A549 (cell line): ENCODE measurements at regions not wholly inside any gene's neighbourhood (a gene's known extent, or its start where the extent isn't known, plus 50 kb on each side); places are given as distances from the start of the nearest gene placed in this dataset.

Experiments
- ATAC-seq, 2 experiments: fragments of 200-7000 bp in 1 of 2; fragments of >200 bp in 1 of 2; cut with Nextera tagmentation in 1 of 2; cut with Tn5 transposase in 1 of 2; 3 replicates each; pipeline versions ENCODE4 v1.8.0 to v1.9.1; 2018 to 2020; ENCODE audit warnings: mild to moderate bottlenecking in 1 of 2, moderate library complexity in 1 of 2
- CTCF ChIA-PET: fragments of 300-600 bp; sonication (Branson Sonifier 250); formaldehyde crosslinking; extraction: SDS; loops from one replicate; lab custom pipeline; 2021; ENCODE audit warnings: antibody characterized with exemption, inconsistent platforms; lab: Yijun Ruan, JAX
- POLR2A ChIA-PET: fragments of 350-600 bp; formaldehyde crosslinking; extraction: SDS; loops from one replicate; lab custom pipeline; 2021; ENCODE audit warnings: antibody characterized with exemption, inconsistent platforms; lab: Yijun Ruan, JAX
- DNase-seq, 2 experiments: peaks; one replicate each; pipeline versions ENCODE4 v3.0.0 to v3.0.0-alpha.2; 2011 to 2016; ENCODE audit warnings: low read depth in 1 of 2, low spot score in 1 of 2
- FAIRE-seq: peaks from 2 replicates; lab custom pipeline; 2011; peaks lifted over from hg19 to GRCh38; lab: Jason Lieb, UNC
- H3K27ac ChIP-seq, 2 experiments: fragments of >200 bp; sonication (Bioruptor Twin); formaldehyde crosslinking; 3 replicates each; pipeline ENCODE4 v1.5.1; 2016 to 2017
- H3K4me1 ChIP-seq: fragments of >200 bp; sonication (Bioruptor Twin); formaldehyde crosslinking; 3 replicates; pipeline ENCODE4 v1.6.1; 2016
- H3K4me2 ChIP-seq: fragments of >200 bp; sonication (Bioruptor Twin); formaldehyde crosslinking; 3 replicates; pipeline ENCODE4 v1.6.1; 2016
- H3K4me3 ChIP-seq: fragments of >200 bp; sonication (Bioruptor Twin); formaldehyde crosslinking; 3 replicates; pipeline ENCODE4 v1.5.1; 2016
- H3K9me3 ChIP-seq: fragments of >200 bp; sonication (Bioruptor Twin); formaldehyde crosslinking; 3 replicates; pipeline ENCODE4 v1.6.1; 2016
- ATOH8 ChIP-seq: fragments of 250-450 bp; sonication (Bioruptor Pico); IDR thresholded peaks from 2 replicates; pipeline ENCODE4 v1.5.0; 2020; ENCODE audit warnings: low read depth, mild to moderate bottlenecking, moderate library complexity
- CBX8 ChIP-seq: fragments of 200-600 bp; sonication (generic); IDR thresholded peaks from 2 replicates; pipeline ENCODE4 v1.6.1; 2016
- CHD2 ChIP-seq: fragments of 150-350 bp; IDR thresholded peaks from 2 replicates; pipeline ENCODE4 v1.6.1; 2014; ENCODE audit warnings: low read length; ENCODE audit not compliant: partially characterized antibody
- E2F6 ChIP-seq: IDR thresholded peaks from 2 replicates; pipeline ENCODE4 v1.6.1; 2012; ENCODE audit warnings: low read depth, borderline replicate concordance
- EHF ChIP-seq: fragments of 250-450 bp; sonication (Bioruptor Pico); IDR thresholded peaks from 2 replicates; pipeline ENCODE4 v1.5.0; 2020; ENCODE audit warnings: mild to moderate bottlenecking
- EP300 ChIP-seq, 2 experiments: fragments of >200 bp; sonication (Bioruptor Twin); formaldehyde crosslinking; IDR thresholded peaks; 2 replicates in 1 of 2; 3 replicates in 1 of 2; pipeline ENCODE4 v1.6.1; 2016 to 2017
- FOSL2 ChIP-seq, 2 experiments: fragments of 450-650 bp in 1 of 2; fragments of >200 bp in 1 of 2; sonication (Bioruptor Twin) in 1 of 2; formaldehyde crosslinking; IDR thresholded peaks; 2 replicates each; pipeline versions ENCODE4 v1.5.0 to v1.6.1; 2016 to 2020; ENCODE audit warnings: mild to moderate bottlenecking in 1 of 2, moderate library complexity in 1 of 2
- FOXS1 ChIP-seq: fragments of 250-450 bp; sonication (Bioruptor Pico); IDR thresholded peaks from 2 replicates; pipeline ENCODE4 v1.5.0; 2020; ENCODE audit warnings: mild to moderate bottlenecking, moderate library complexity
- HDAC2 ChIP-seq: fragments of 200-600 bp; sonication (generic); IDR thresholded peaks from 2 replicates; pipeline ENCODE4 v1.6.1; 2016
- HOXA7 ChIP-seq: fragments of 250-450 bp; sonication (Bioruptor Pico); IDR thresholded peaks from 2 replicates; pipeline ENCODE4 v1.5.0; 2020; ENCODE audit warnings: mild to moderate bottlenecking, moderate library complexity
- HOXB13 ChIP-seq: fragments of 250-450 bp; sonication (Bioruptor Pico); IDR thresholded peaks from 2 replicates; pipeline ENCODE4 v1.5.0; 2020; ENCODE audit warnings: low read depth, mild to moderate bottlenecking, moderate library complexity
- HOXB5 ChIP-seq: fragments of 250-450 bp; sonication (Bioruptor Pico); IDR thresholded peaks from 2 replicates; pipeline ENCODE4 v1.5.0; 2020; ENCODE audit warnings: mild to moderate bottlenecking, moderate library complexity
- JUN ChIP-seq, 2 experiments: fragments of >200 bp; sonication (Bioruptor Twin); formaldehyde crosslinking; IDR thresholded peaks; 2 replicates in 1 of 2; 3 replicates in 1 of 2; pipeline ENCODE4 v1.6.1; 2016 to 2017
- KDM1A ChIP-seq: fragments of 200-600 bp; sonication (generic); IDR thresholded peaks from 2 replicates; pipeline ENCODE4 v1.6.1; 2016; ENCODE audit warnings: low read depth, mild to moderate bottlenecking
- KDM5A ChIP-seq: fragments of 200-600 bp; sonication (generic); IDR thresholded peaks from 2 replicates; pipeline ENCODE4 v1.6.1; 2016; ENCODE audit warnings: antibody characterized with exemption, mild to moderate bottlenecking
- MAZ ChIP-seq: fragments of 150-350 bp; IDR thresholded peaks from 2 replicates; pipeline ENCODE4 v1.6.1; 2014; ENCODE audit warnings: antibody characterized with exemption, low read depth, low read length, borderline replicate concordance
- NR3C1 ChIP-seq: fragments of >200 bp; sonication (Bioruptor Twin); formaldehyde crosslinking; IDR thresholded peaks from 3 replicates; pipeline ENCODE4 v1.6.1; 2017
- POLR2AphosphoS2 ChIP-seq: conservative IDR thresholded peaks from 2 replicates; pipeline ENCODE4 v1.6.1; 2012; ENCODE audit warnings: low read length, improper control_type of control experiment, inconsistent platforms
- RAD21 ChIP-seq, 2 experiments: fragments of >200 bp in 1 of 2; sonication (Bioruptor Twin) in 1 of 2; formaldehyde crosslinking in 1 of 2; IDR thresholded peaks in 1 of 2; conservative IDR thresholded peaks in 1 of 2; 2 replicates in 1 of 2; 3 replicates in 1 of 2; pipeline ENCODE4 v1.6.1; 2012 to 2018; ENCODE audit warnings: inconsistent platforms in 1 of 2
- RARB ChIP-seq: fragments of 250-450 bp; sonication (Bioruptor Pico); IDR thresholded peaks from 2 replicates; pipeline ENCODE4 v1.8.0; 2021; ENCODE audit warnings: mild to moderate bottlenecking, moderate library complexity
- RCOR1 ChIP-seq: fragments of 150-350 bp; IDR thresholded peaks from 2 replicates; pipeline ENCODE4 v1.6.1; 2014; ENCODE audit warnings: antibody characterized with exemption, low read length, low read depth
- RNF2 ChIP-seq: fragments of 200-600 bp; sonication (generic); IDR thresholded peaks from 2 replicates; pipeline ENCODE4 v1.6.1; 2016; ENCODE audit warnings: low read depth, mild to moderate bottlenecking, antibody characterized with exemption, moderate library complexity, borderline replicate concordance
- SMC3 ChIP-seq: fragments of >200 bp; sonication (Bioruptor Twin); formaldehyde crosslinking; IDR thresholded peaks from 3 replicates; pipeline ENCODE4 v1.6.1; 2018; ENCODE audit warnings: inconsistent platforms
- SREBF2 ChIP-seq: fragments of 450-650 bp; IDR thresholded peaks from 2 replicates; pipeline ENCODE4 v1.6.1; 2014; ENCODE audit warnings: mild to moderate bottlenecking, moderate library complexity
- TFCP2L1 ChIP-seq: fragments of 250-450 bp; sonication (Bioruptor Pico); IDR thresholded peaks from 2 replicates; pipeline ENCODE4 v1.5.0; 2021; ENCODE audit warnings: mild to moderate bottlenecking
- TP53 ChIP-seq: fragments of 250-450 bp; sonication (Bioruptor Pico); IDR thresholded peaks from 2 replicates; pipeline ENCODE4 v1.5.0; 2021; ENCODE audit warnings: mild to moderate bottlenecking, moderate library complexity
- ZFP36 ChIP-seq: fragments of 450-650 bp; IDR thresholded peaks from 2 replicates; pipeline ENCODE4 v1.6.1; 2014; ENCODE audit warnings: borderline replicate concordance; ENCODE audit not compliant: partially characterized antibody
- whole genome bisulfite sequencing: methylation state at CpG from one replicate; pipeline ENCODE4 v1.1.6; 2017; ENCODE audit errors: missing lambda C conversion rate; 5-methylcytosine and 5-hydroxymethylcytosine counted together
- TF ChIP-seq, protein P1 (sequence below): fragments of 200-600 bp; sonication (generic); IDR thresholded peaks from 2 replicates; pipeline ENCODE4 v1.6.1; 2016; ENCODE audit warnings: antibody characterized with exemption, mild to moderate bottlenecking, moderate library complexity
- TF ChIP-seq, protein P2 (sequence below): fragments of >200 bp; sonication (Bioruptor Twin); formaldehyde crosslinking; IDR thresholded peaks from 3 replicates; pipeline ENCODE4 v1.5.1; 2016

DNA sequence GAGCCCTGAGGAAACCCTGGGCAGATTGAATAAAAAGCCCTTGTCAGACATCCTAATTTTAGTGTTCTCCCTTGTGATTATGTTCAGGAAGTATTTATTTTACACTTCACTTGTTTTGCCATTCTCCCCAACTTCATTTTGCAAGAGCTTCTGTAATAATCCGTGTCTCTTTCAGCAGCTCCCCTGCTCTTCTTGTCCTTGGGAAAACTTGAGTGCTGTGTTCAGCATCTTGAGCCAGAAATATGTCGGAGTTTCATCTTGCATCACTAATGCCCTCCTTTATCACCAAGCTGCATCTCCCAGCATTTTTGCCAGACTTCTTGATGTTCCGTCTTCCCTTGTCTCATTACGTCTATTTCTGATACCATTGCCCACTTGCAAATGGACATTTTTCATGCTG lies 486.5 kb upstream of the EEF2KMT start:
- CTCF ChIA-PET: interaction anchor here (1.9 kb wide), 1 partner anchor 32 kb away, joined by 7 read pairs; no protein-coding TSS in a partner anchor
- POLR2A ChIA-PET: no interaction called here
- ATAC-seq (no peak), DNase-seq (no peak), FAIRE-seq (no peak)
- Histone ChIP-seq H3K9me3 (no peaks in the 10 kb centered on the region), H3K27ac (no peak overlapping the region), H3K4me1 (no peaks in the 10 kb centered on the region), H3K4me3 (no peak overlapping the region), H3K4me2 (no peak overlapping the region)
- 15% methylated on average over 4 of the region's 4 CpGs for WGBS
- TF ChIP-seq FOSL2 (IDR thresholded peaks at IDR 0.05) (no peak), FOSL2 (CRISPR knock-in tag; IDR thresholded peaks at IDR 0.05) (no peak), FOXS1 (CRISPR knock-in tag) (no peak), HOXB13 (CRISPR knock-in tag) (no peak), TP53 (CRISPR knock-in tag) (no peak), SREBF2 (no peak), ATOH8 (CRISPR knock-in tag) (no peak), HOXB5 (CRISPR knock-in tag) (no peak), E2F6 (no peak), RNF2 (no peak), TFCP2L1 (no peak), RARB (CRISPR knock-in tag) (no peak), HDAC2 (no peak), CHD2 (no peak), ZFP36 (no peak), RAD21 (conservative IDR thresholded peaks at IDR 0.05 in 1 of 2, IDR thresholded peaks at IDR 0.05 in 1 of 2) (no peak), SMC3 (no peak), JUN (IDR thresholded peaks at IDR 0.05) (no peak), CBX8 (no peak), KDM1A (no peak), RCOR1 (no peak)

DNA sequence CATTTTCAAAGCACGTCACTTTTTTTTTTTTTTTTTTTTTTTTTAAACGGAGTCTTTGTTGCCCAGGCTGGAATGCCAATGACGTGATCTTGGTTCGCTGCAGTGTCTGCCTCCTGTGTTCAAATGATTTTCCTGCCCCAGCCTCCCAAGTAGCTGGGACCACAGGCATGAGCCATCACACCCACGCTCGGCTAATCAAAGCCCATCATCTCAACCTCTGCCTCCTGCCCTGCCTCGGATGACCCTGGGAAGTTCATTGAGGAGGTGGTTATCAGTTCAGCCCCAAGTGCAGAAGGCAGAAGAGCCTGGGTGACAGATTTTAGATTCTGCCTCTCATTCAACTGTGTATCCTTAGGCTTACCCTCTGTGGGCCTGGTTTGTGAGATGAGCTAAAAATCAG lies 484.9 kb upstream of the EEF2KMT start:
- 23% methylated on average over 7 of the region's 7 CpGs for WGBS
- TF ChIP-seq SREBF2 (no peak), CBX8 (no peak), FOXS1 (CRISPR knock-in tag) (no peak), MAZ (no peak), EHF (CRISPR knock-in tag) (no peak), HOXA7 (CRISPR knock-in tag) (no peak), POLR2AphosphoS2 (no peak), HOXB13 (CRISPR knock-in tag) (no peak), RCOR1 (no peak), RAD21 (conservative IDR thresholded peaks at IDR 0.05 in 1 of 2, IDR thresholded peaks at IDR 0.05 in 1 of 2) (no peak), KDM5A (no peak), NR3C1 (no peak), TP53 (CRISPR knock-in tag) (no peak), EP300 (IDR thresholded peaks at IDR 0.05) (no peak), E2F6 (no peak)
- TF ChIP-seq, protein P1, sequence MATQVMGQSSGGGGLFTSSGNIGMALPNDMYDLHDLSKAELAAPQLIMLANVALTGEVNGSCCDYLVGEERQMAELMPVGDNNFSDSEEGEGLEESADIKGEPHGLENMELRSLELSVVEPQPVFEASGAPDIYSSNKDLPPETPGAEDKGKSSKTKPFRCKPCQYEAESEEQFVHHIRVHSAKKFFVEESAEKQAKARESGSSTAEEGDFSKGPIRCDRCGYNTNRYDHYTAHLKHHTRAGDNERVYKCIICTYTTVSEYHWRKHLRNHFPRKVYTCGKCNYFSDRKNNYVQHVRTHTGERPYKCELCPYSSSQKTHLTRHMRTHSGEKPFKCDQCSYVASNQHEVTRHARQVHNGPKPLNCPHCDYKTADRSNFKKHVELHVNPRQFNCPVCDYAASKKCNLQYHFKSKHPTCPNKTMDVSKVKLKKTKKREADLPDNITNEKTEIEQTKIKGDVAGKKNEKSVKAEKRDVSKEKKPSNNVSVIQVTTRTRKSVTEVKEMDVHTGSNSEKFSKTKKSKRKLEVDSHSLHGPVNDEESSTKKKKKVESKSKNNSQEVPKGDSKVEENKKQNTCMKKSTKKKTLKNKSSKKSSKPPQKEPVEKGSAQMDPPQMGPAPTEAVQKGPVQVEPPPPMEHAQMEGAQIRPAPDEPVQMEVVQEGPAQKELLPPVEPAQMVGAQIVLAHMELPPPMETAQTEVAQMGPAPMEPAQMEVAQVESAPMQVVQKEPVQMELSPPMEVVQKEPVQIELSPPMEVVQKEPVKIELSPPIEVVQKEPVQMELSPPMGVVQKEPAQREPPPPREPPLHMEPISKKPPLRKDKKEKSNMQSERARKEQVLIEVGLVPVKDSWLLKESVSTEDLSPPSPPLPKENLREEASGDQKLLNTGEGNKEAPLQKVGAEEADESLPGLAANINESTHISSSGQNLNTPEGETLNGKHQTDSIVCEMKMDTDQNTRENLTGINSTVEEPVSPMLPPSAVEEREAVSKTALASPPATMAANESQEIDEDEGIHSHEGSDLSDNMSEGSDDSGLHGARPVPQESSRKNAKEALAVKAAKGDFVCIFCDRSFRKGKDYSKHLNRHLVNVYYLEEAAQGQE: no peak
- TF ChIP-seq, protein P2, sequence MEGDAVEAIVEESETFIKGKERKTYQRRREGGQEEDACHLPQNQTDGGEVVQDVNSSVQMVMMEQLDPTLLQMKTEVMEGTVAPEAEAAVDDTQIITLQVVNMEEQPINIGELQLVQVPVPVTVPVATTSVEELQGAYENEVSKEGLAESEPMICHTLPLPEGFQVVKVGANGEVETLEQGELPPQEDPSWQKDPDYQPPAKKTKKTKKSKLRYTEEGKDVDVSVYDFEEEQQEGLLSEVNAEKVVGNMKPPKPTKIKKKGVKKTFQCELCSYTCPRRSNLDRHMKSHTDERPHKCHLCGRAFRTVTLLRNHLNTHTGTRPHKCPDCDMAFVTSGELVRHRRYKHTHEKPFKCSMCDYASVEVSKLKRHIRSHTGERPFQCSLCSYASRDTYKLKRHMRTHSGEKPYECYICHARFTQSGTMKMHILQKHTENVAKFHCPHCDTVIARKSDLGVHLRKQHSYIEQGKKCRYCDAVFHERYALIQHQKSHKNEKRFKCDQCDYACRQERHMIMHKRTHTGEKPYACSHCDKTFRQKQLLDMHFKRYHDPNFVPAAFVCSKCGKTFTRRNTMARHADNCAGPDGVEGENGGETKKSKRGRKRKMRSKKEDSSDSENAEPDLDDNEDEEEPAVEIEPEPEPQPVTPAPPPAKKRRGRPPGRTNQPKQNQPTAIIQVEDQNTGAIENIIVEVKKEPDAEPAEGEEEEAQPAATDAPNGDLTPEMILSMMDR: no peak
- TF ChIP-seq, all 56 proteins: peak for 0
- Histone ChIP-seq H3K9me3 (no peaks in the 10 kb centered on the region), H3K27ac (no peak overlapping the region), H3K4me3 (no peak overlapping the region), H3K4me2 (no peak overlapping the region), H3K4me1 (no peaks in the 10 kb centered on the region)
- DNase-seq (no peak), ATAC-seq (no peak), FAIRE-seq (no peak)
- ChIA-PET CTCF (interaction anchor here (0.7 to 1.9 kb wide), 3 partner anchors 33 to 51 kb away, joined by 3 to 7 read pairs (median 3); no protein-coding TSS in a partner anchor), POLR2A (no interaction called here)
